ENCODE measurements at regions not wholly inside any gene's neighbourhood (a gene's known extent, or its start where the extent isn't known, plus 50 kb on each side); places are given as distances from the start of the nearest gene placed in this dataset.

- no peak overlapping the region for H2BK15ac ChIP-seq (ENCODE audit: low read length)
- TF ChIP-seq ASH2L (IDR thresholded peaks at IDR 0.05; ENCODE audit: low read length) (no peak), JUN (IDR thresholded peaks at IDR 0.05; ENCODE audit: low read depth, low read length) (no peak), GTF2F1 (IDR thresholded peaks at IDR 0.05; ENCODE audit: borderline replicate concordance, low read depth, low read length) (no peak), CBX8 (IDR thresholded peaks at IDR 0.05; ENCODE audit: borderline replicate concordance, low read depth, low read length) (no peak), ZNF274 (IDR thresholded peaks at IDR 0.05; ENCODE audit: borderline replicate concordance, extremely low read depth, low read length) (no peak), FOSL1 (IDR thresholded peaks at IDR 0.05; ENCODE audit: insufficient read depth, low read depth, low read length) (no peak), TAF1 (IDR thresholded peaks at IDR 0.05; ENCODE audit: low read depth, low read length) (no peak), E2F6 (IDR thresholded peaks at IDR 0.05) (no peak), CEBPB (IDR thresholded peaks at IDR 0.05; ENCODE audit: low read depth, low read length) (no peak), BCL11A (IDR thresholded peaks at IDR 0.05; ENCODE audit: low read depth in 2 of 2, low read length in 2 of 2) (no peak), SIX5 (IDR thresholded peaks at IDR 0.05; ENCODE audit: low read depth, low read length) (no peak)
- no peaks in the 10 kb centered on the region for H3K23me2 ChIP-seq (ENCODE audit: low read depth, low read length)
- FAIRE-seq (no peak), DNase-seq (ENCODE audit: low read depth in 1 of 2, low spot score in 2 of 2) (no peak)
- H3K14ac ChIP-seq (ENCODE audit: insufficient read length): no peak overlapping the region
- H3K18ac ChIP-seq (ENCODE audit: extremely low read depth, low read length): no peak overlapping the region
- no peak overlapping the region for H3K4me2 ChIP-seq (ENCODE audit: insufficient read depth in 1 of 2, low read depth in 2 of 2, low read length in 2 of 2)
- no peaks in the 10 kb centered on the region for H3K79me2 ChIP-seq (ENCODE audit: control insufficient read depth in 1 of 2, insufficient read depth in 2 of 2, low read length in 2 of 2)
- no peaks in the 10 kb centered on the region for H4K20me1 ChIP-seq (replicated peaks in 1 of 2; ENCODE audit: control insufficient read depth in 1 of 2, insufficient read depth in 2 of 2, low read length in 2 of 2)
- H3K36me3 ChIP-seq (ENCODE audit: control insufficient read depth in 2 of 4, insufficient read depth in 4 of 4, low read length in 3 of 4): no peaks in the 10 kb centered on the region
- no peak overlapping the region for H3K56ac ChIP-seq (replicated peaks; ENCODE audit: insufficient read length, low read depth, low read length)
- H3K9me3 ChIP-seq (ENCODE audit: insufficient read depth in 2 of 2, low read depth in 1 of 2, low read length in 1 of 2): no peaks in the 10 kb centered on the region
- H3K27ac ChIP-seq (ENCODE audit: low read depth, low read length): no peak overlapping the region
- H3K4ac ChIP-seq (replicated peaks; ENCODE audit: insufficient read length, low read depth, low read length): no peak overlapping the region
- no peaks in the 10 kb centered on the region for H3K4me1 ChIP-seq (replicated peaks in 1 of 4; ENCODE audit: control insufficient read depth in 3 of 4, insufficient read depth in 4 of 4, low read length in 3 of 4)
- H3K23ac ChIP-seq (ENCODE audit: insufficient read length): no peak overlapping the region
- ChIA-PET CTCF (ENCODE audit: partially characterized antibody) (no interaction called here), POLR2A (ENCODE audit: partially characterized antibody) (no interaction called here)
- no peak overlapping the region for H4K91ac ChIP-seq (replicated peaks; ENCODE audit: insufficient read length, low read length)
- no peak overlapping the region for H4K8ac ChIP-seq (ENCODE audit: extremely low read depth, insufficient read depth, low read length)
- no peak overlapping the region for H2BK5ac ChIP-seq (ENCODE audit: low read depth, low read length)
- no peak overlapping the region for H2BK12ac ChIP-seq (ENCODE audit: low read depth, low read length)
- no peak overlapping the region for H2AFZ ChIP-seq (ENCODE audit: low read length)
- H2AK5ac ChIP-seq (ENCODE audit: low read depth, low read length): no peak overlapping the region
- H3K79me1 ChIP-seq (ENCODE audit: low read depth, low read length): no peaks in the 10 kb centered on the region
- no peak overlapping the region for H2BK120ac ChIP-seq (replicated peaks; ENCODE audit: low read depth, low read length)
- H2BK20ac ChIP-seq (ENCODE audit: low read length): no peak overlapping the region
- H3K27me3 ChIP-seq (replicated peaks in 1 of 4; ENCODE audit: control insufficient read depth in 3 of 4, extremely low read depth in 1 of 4, insufficient read depth in 3 of 4, low read length in 3 of 4): no peaks in the 10 kb centered on the region
- H3K4me3 ChIP-seq (ENCODE audit: extremely low read depth in 1 of 4, insufficient read depth in 2 of 4, low read depth in 3 of 4, low read length in 4 of 4): no peak overlapping the region
- H4K5ac ChIP-seq (ENCODE audit: insufficient read length, low read depth, low read length): no peak overlapping the region
- 92% methylated on average over 1 of the region's 1 CpG; no CpG with 5 or more reads in 1 of the 2 experiments for WGBS, 2 experiments (ENCODE audit: extremely low coverage in 1 of 2, insufficient coverage in 1 of 2, insufficient read length in 1 of 2, insufficient replicate concordance in 2 of 2, low coverage in 1 of 2, low lambda C conversion rate in 2 of 2, missing lambda C conversion rate in 1 of 2)
- H3K9ac ChIP-seq (replicated peaks in 1 of 4; ENCODE audit: extremely low read depth in 1 of 4, low read depth in 3 of 4, low read length in 3 of 4): no peak overlapping the region
Observed at GRCh38 chr7:52758356-52758755, 277.1 kb upstream of the POM121L12 start.

Data from H1 (cell line).